Neural crest cell (in vitro differentiated cells): ENCODE measurements at regions not wholly inside any gene's neighbourhood (a gene's known extent, or its start where the extent isn't known, plus 50 kb on each side); places are given as distances from the start of the nearest gene placed in this dataset.

Experiments used
- DNase-seq: peaks from one replicate; pipeline ENCODE4 v3.0.0; 2021; ENCODE audit warnings: low read depth, mixed read lengths, low spot score
- H3K27ac Mint-ChIP-seq: one replicate; pipeline ENCODE4 v1.8.0; 2021; ENCODE audit warnings: mild to moderate bottlenecking, mixed read lengths; ENCODE audit not compliant: unreplicated experiment
- H3K27me3 Mint-ChIP-seq: 2 replicates; pipeline ENCODE4 v1.8.0; 2021; ENCODE audit warnings: low read depth, mild to moderate bottlenecking, mixed read lengths
- H3K36me3 Mint-ChIP-seq: 2 replicates; pipeline ENCODE4 v1.8.0; 2021; ENCODE audit warnings: low read depth, mild to moderate bottlenecking, mixed read lengths
- H3K4me1 Mint-ChIP-seq: 2 replicates; pipeline ENCODE4 v1.8.0; 2021; ENCODE audit warnings: mixed read lengths
- H3K4me3 Mint-ChIP-seq: one replicate; pipeline ENCODE4 v1.8.0; 2021; ENCODE audit warnings: mild to moderate bottlenecking, mixed read lengths
- H3K9me3 Mint-ChIP-seq: 2 replicates; pipeline ENCODE4 v1.8.0; 2021; ENCODE audit warnings: mixed read lengths
- CTCF ChIP-seq: fragments of 200-600 bp; sonication (generic); conservative IDR thresholded peaks from 2 replicates; pipeline ENCODE4 v1.5.0; 2021; ENCODE audit warnings: antibody characterized with exemption, mild to moderate bottlenecking

GRCh38 chr12:127108360-127109215 is 1158.4 kb upstream of the TMEM132C start:
- Mint-ChIP-seq H3K27ac (no peak overlapping the region), H3K9me3 (no peaks in the 10 kb centered on the region), H3K4me1 (peaks cover 3% of the 10 kb centered on the region), H3K4me3 (no peak overlapping the region), H3K27me3 (no peaks in the 10 kb centered on the region), H3K36me3 (no peaks in the 10 kb centered on the region)
- TF ChIP-seq CTCF, result peak; percentile 80
- peak; percentile 52 for DNase-seq

DNA sequence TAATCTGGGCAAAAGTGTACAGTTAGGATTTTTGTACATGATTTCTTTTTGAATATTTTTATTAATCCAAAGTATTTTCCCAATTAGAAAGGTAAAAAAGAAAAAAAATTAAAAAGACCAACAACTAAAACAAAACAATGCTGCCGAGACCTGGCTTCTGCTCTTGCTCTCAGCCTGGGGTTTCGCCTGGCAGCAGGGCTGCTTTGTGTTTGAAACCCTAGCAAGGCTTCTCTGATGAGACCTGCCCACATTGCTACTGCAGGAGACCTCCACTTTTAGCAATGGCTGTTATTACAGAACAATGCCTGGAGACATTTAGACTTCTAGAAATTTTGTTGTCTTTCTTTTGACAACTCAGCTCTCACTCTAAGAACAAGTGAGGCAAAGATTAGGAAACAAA is 1153.0 kb upstream of the TMEM132C start:
- DNase-seq, result no peak

DNA sequence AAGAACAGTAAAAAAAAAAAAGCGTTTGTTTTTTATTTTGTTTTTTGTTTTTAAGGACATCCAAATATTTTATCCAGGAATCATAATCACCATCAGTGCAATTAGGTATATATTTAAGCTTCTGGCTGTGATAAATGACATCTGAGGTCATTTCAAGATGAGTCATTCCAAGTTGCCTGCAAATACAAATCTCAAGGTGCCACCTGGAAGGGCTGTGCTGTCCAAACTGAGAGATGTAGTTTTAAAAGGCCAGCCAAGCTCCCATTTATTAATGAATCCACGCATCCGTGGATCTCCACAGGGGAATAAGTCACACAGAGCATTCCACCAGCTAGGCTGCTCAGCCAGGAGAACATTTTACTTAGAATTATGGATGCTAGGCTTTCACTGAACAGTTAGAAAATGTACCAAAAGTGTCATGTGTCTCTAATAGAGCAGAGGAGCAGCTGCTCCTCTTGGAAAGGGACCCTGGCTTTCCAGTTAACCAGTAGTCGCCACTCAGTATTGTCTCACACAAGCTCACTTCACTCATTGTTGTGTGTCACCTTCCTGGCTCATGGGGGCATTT is 1151.4 kb upstream of the TMEM132C start:
- peaks cover 2% of the 10 kb centered on the region for H3K9me3 Mint-ChIP-seq
- DNase-seq, result no peak
- no peak overlapping the region for H3K27ac Mint-ChIP-seq
- H3K4me1 Mint-ChIP-seq, result peaks cover 3% of the 10 kb centered on the region
- H3K36me3 Mint-ChIP-seq, result no peaks in the 10 kb centered on the region
- H3K4me3 Mint-ChIP-seq, result no peak overlapping the region
- peaks cover 9% of the 10 kb centered on the region for H3K27me3 Mint-ChIP-seq
- TF ChIP-seq CTCF, result no peak

More for the DNA sequence above, 1153.0 kb upstream of the TMEM132C start:
- TF ChIP-seq CTCF, result no peak
- peaks cover 3% of the 10 kb centered on the region for H3K4me1 Mint-ChIP-seq
- no peak overlapping the region for H3K27ac Mint-ChIP-seq
- H3K4me3 Mint-ChIP-seq, result no peak overlapping the region
- peaks cover under 1% of the 10 kb centered on the region for H3K9me3 Mint-ChIP-seq
- no peaks in the 10 kb centered on the region for H3K36me3 Mint-ChIP-seq
- peaks cover 9% of the 10 kb centered on the region for H3K27me3 Mint-ChIP-seq

DNA sequence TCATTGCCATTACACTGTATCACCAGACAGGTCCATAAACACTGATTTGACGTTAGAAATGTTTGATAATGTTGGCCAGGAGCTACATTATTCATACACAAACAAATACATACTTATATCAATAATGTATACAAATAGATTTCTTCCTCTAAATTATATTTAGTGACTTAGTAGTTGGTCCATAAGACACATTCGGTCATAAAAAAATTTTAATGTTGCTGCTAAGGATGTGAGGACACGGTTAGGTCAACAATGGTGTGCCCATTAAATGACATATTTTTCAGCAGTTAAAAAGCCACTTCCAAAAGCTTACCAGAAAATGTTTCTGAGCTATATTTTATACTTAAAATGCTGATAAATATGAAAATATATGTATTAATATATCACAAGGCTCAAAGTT is 1148.7 kb upstream of the TMEM132C start:
- no peak overlapping the region for H3K27ac Mint-ChIP-seq
- no peaks in the 10 kb centered on the region for H3K36me3 Mint-ChIP-seq
- H3K4me1 Mint-ChIP-seq, result peaks cover 3% of the 10 kb centered on the region
- peaks cover 2% of the 10 kb centered on the region for H3K9me3 Mint-ChIP-seq
- DNase-seq, result no peak
- peaks cover 9% of the 10 kb centered on the region for H3K27me3 Mint-ChIP-seq
- no peak overlapping the region for H3K4me3 Mint-ChIP-seq
- no peak for TF ChIP-seq CTCF

DNA sequence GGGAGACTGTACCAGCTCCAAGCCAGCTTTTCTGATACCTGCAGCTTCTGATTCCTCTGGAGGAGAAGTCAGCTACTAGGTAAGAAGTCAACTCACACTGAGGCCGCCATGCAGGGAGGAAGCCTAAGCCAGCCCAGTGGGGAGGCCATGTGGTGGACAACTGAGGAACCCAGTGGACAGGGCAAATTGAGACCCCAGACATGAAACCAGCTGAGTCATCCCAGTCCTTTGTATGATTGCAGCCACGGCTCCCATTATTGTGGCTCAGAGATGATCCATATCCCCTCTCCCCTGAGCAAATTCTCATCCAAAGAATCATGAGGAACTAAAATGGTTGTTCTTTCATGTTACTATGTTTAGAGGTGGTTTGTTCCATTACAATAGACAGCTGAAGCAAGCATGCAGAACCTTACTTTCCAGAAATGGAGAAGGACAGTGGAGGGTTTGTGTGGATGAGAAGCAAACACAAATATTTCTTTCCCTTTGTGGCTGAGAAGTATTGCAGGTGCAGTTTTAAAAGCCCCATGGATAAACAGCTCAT is 1147.3 kb upstream of the TMEM132C start:
- Mint-ChIP-seq H3K27me3 (peaks cover 9% of the 10 kb centered on the region), H3K27ac (no peak overlapping the region), H3K4me3 (no peak overlapping the region), H3K9me3 (peaks cover 2% of the 10 kb centered on the region), H3K4me1 (no peaks in the 10 kb centered on the region), H3K36me3 (no peaks in the 10 kb centered on the region)
- no peak for TF ChIP-seq CTCF
- no peak for DNase-seq
